ENCODE measurements at regions not wholly inside any gene's neighbourhood (a gene's known extent, or its start where the extent isn't known, plus 50 kb on each side); places are given as distances from the start of the nearest gene placed in this dataset.

GRCh38 chr6:144654506-144654905, 369.4 kb downstream of the UTRN start:
- TF ChIP-seq, protein P1, sequence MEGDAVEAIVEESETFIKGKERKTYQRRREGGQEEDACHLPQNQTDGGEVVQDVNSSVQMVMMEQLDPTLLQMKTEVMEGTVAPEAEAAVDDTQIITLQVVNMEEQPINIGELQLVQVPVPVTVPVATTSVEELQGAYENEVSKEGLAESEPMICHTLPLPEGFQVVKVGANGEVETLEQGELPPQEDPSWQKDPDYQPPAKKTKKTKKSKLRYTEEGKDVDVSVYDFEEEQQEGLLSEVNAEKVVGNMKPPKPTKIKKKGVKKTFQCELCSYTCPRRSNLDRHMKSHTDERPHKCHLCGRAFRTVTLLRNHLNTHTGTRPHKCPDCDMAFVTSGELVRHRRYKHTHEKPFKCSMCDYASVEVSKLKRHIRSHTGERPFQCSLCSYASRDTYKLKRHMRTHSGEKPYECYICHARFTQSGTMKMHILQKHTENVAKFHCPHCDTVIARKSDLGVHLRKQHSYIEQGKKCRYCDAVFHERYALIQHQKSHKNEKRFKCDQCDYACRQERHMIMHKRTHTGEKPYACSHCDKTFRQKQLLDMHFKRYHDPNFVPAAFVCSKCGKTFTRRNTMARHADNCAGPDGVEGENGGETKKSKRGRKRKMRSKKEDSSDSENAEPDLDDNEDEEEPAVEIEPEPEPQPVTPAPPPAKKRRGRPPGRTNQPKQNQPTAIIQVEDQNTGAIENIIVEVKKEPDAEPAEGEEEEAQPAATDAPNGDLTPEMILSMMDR (conservative IDR thresholded peaks at IDR 0.05; ENCODE audit: low read depth, low read length), result no peak
- no peak for TF ChIP-seq EZH2 (IDR thresholded peaks at IDR 0.05; ENCODE audit: borderline replicate concordance, low read depth, low read length, poor library complexity, severe bottlenecking)
